ENCODE measurements at regions not wholly inside any gene's neighbourhood (a gene's known extent, or its start where the extent isn't known, plus 50 kb on each side); places are given as distances from the start of the nearest gene placed in this dataset.
"Not testable (repeated sequence)": the region's sequence is repeated elsewhere in the genome, so short reads cannot be mapped to it uniquely, and the experiment has no call there.

DNA sequence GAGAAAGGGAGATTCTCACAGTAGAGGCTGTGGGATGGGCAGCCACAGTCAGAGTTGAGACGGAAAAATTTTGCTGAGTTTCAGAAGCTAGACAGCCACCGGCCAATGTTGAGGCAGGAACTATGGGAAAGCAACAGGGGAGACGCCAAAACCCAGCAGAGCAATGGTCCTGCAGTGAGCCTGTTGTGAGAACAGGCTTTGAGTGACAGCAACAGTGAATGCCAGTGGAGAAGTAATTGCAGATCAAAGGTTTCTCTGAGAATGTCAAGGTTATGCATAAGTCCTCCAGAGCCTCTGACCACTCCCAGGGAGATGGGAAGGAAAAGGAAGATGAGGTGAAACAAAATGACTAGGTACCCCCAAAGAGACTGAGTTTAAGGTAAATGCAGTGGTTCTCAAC is 54.2 kb upstream of the DAAM1 start:
- no peak for DNase-seq (ENCODE audit: extremely low read depth in 1 of 2, low read depth in 1 of 2)

DNA sequence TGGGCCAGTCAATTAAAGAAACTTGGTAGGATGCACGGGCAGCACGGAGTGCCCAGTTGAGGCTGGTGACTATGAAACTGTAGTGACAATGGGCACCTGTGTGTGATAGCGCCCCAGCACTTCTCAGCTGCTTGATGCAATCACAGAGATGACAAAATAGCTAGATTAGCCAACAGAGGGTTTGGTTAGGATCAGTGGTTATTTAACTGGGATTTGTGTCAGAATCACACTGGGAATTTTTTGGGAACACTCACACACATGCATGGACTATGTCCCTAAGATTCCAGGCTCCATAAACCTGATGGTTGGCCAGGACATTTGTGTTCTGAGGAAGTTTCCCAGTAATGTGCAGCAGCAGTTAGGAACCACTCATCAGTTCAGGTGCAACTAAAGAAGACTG is 51.2 kb upstream of the DAAM1 start:
- DNase-seq (ENCODE audit: extremely low read depth in 1 of 2, low read depth in 1 of 2), result no peak

DNA sequence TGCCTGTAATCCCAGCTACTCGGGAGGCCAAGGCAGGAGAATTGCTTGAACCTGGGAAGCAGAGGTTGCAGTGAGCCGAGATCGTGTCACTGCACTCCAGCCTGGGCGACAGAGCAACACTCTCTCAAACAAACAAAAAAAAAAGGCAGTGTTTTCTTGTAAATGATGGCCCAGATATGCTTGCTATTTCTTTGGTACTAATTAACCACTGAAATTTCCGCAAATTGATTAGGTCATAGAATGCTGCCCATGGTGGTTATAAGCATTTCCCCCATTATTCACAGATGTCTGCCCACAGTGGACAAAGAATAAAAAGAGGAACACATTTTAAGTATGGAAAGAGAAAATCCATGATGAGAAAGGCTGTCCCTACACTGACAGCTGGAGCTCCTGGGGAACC is 49.9 kb upstream of the DAAM1 start:
- not testable (repeated sequence) for DNase-seq (ENCODE audit: extremely low read depth in 1 of 2, low read depth in 1 of 2)

All from stimulated activated CD8-positive, alpha-beta memory T cell treated with anti-CD3 and anti-CD28 coated beads, Interleukin-7, amount 100 ng/mL, for 48 hours (primary cell).